OCI-LY3 (cell line): ENCODE measurements at regions not wholly inside any gene's neighbourhood (a gene's known extent, or its start where the extent isn't known, plus 50 kb on each side); places are given as distances from the start of the nearest gene placed in this dataset.

Source experiments
- H2AFZ ChIP-seq: fragments of 200-600, 300-600 bp; shearing (Covaris generic); 2 replicates; pipeline ENCODE4 v1.6.0; 2014; ENCODE audit warnings: antibody characterized with exemption, low read depth, low read length
- H3K27ac ChIP-seq: fragments of 200-600, 300-600 bp; sonication (generic); 2 replicates; pipeline ENCODE4 v1.5.1; 2014; ENCODE audit warnings: mild to moderate bottlenecking, low read length, moderate library complexity, mixed read lengths
- H3K27me3 ChIP-seq: fragments of 200-600, 300-600 bp; sonication (generic); 2 replicates; pipeline ENCODE4 v1.6.1; 2014; ENCODE audit warnings: low read depth, low read length, mixed read lengths
- H3K36me3 ChIP-seq: fragments of 200-600, 300-600 bp; sonication (generic); replicated peaks from 2 replicates; pipeline ENCODE3; 2014; ENCODE audit warnings: low read depth, low read length, mixed read lengths
- H3K4me1 ChIP-seq: fragments of 300-600, 200-600 bp; sonication (generic); 2 replicates; pipeline ENCODE4 v1.6.1; 2014; ENCODE audit warnings: low read length, mixed read lengths
- H3K4me2 ChIP-seq: fragments of 200-600, 300-600 bp; sonication (generic); 2 replicates; pipeline ENCODE4 v1.6.1; 2014; ENCODE audit warnings: low read length, mixed read lengths
- H3K4me3 ChIP-seq: fragments of 300-600, 200-600 bp; sonication (generic); 2 replicates; pipeline ENCODE4 v1.5.1; 2014; ENCODE audit warnings: antibody characterized with exemption, mild to moderate bottlenecking, low read length, moderate library complexity
- H3K79me2 ChIP-seq: fragments of 300-600, 200-600 bp; shearing (Covaris generic); 2 replicates; pipeline ENCODE4 v1.6.1; 2014; ENCODE audit warnings: mild to moderate bottlenecking, low read length, mixed read lengths
- H3K9ac ChIP-seq: fragments of 300-600, 200-600 bp; shearing (Covaris generic); 2 replicates; pipeline ENCODE4 v1.6.0; 2014; ENCODE audit warnings: mild to moderate bottlenecking, low read length, moderate library complexity
- H3K9me3 ChIP-seq: fragments of 200-600, 300-600 bp; shearing (Covaris generic); 2 replicates; pipeline ENCODE4 v1.6.1; 2014; ENCODE audit warnings: low read length, mixed read lengths; ENCODE audit not compliant: insufficient read depth
- H4K20me1 ChIP-seq: fragments of 200-600, 300-600 bp; sonication (generic); 2 replicates; pipeline ENCODE4 v1.6.1; 2016; ENCODE audit warnings: low read length, mixed read lengths; ENCODE audit not compliant: insufficient read depth
- CTCF ChIP-seq: fragments of 200-600, 300-600 bp; sonication (generic); IDR thresholded peaks from 2 replicates; pipeline ENCODE4 v1.5.1; 2014; ENCODE audit warnings: antibody characterized with exemption, low read length, low read depth
- EZH2phosphoT487 ChIP-seq: fragments of 200-600 bp; shearing (Covaris generic); IDR thresholded peaks from 2 replicates; pipeline ENCODE4 v1.6.1; 2018; ENCODE audit warnings: antibody characterized with exemption, mixed run types, low read depth

DNA sequence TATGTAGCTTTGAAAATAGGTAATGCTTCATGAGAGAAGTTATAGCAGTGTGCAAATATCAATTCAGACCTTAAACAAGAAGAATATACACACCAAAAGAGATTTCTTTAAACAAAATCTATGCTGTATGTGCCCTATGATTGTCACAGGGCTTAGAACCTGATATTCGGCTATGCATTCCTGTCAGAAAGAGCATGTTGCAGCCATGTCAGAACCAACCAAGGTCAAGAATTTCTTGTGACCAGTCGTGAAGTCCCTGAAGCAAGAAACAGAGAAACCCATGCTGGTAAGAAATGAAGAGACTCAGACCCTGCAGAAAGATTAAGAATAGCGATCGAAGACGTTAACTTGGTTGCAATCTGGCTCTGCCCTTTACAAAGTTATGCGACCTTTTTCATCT, 210.3 kb upstream of the SPIN4 start:
- Histone ChIP-seq H3K9me3 (no peaks in the 10 kb centered on the region), H3K4me1 (peaks cover 10% of the 10 kb centered on the region; the same call in 1 of the 2 replicates), H4K20me1 (no peaks in the 10 kb centered on the region), H2AFZ (peak overlapping the region; percentile 98), H3K27me3 (no peaks in the 10 kb centered on the region), H3K4me2 (peak overlapping the region; percentile 82), H3K4me3 (peak overlapping the region; percentile 100), H3K9ac (peak overlapping the region; percentile 73), H3K36me3 (no peaks in the 10 kb centered on the region), H3K27ac (no peak overlapping the region), H3K79me2 (peaks cover 29% of the 10 kb centered on the region)
- TF ChIP-seq CTCF = no peak
- no peak for TF ChIP-seq EZH2phosphoT487

- Histone ChIP-seq H3K9ac (peak overlapping the region; percentile 73), H3K4me1 (peaks cover 10% of the 10 kb centered on the region; the same call in 1 of the 2 replicates), H3K27ac (no peak overlapping the region), H2AFZ (peak overlapping the region; percentile 98), H3K9me3 (no peaks in the 10 kb centered on the region), H3K27me3 (no peaks in the 10 kb centered on the region), H4K20me1 (no peaks in the 10 kb centered on the region), H3K36me3 (no peaks in the 10 kb centered on the region), H3K4me3 (peak overlapping the region; percentile 100), H3K4me2 (peak overlapping the region; percentile 82), H3K79me2 (peaks cover 29% of the 10 kb centered on the region)
- TF ChIP-seq EZH2phosphoT487 (no peak), CTCF (no peak)
These were observed 209.6 kb upstream of the SPIN4 start for GRCh38 chrX:63560601-63561218.

GRCh38 chrX:63551856-63552255, 200.7 kb upstream of the SPIN4 start:
- H3K9me3 ChIP-seq = no peaks in the 10 kb centered on the region
- H4K20me1 ChIP-seq = no peaks in the 10 kb centered on the region
- no peak overlapping the region for H3K9ac ChIP-seq
- H2AFZ ChIP-seq = no peak overlapping the region
- H3K4me3 ChIP-seq = no peak overlapping the region
- no peak overlapping the region for H3K27ac ChIP-seq
- H3K4me2 ChIP-seq = no peak overlapping the region
- no peaks in the 10 kb centered on the region for H3K27me3 ChIP-seq
- TF ChIP-seq CTCF (no peak), EZH2phosphoT487 (no peak)
- no peaks in the 10 kb centered on the region for H3K4me1 ChIP-seq
- peaks cover 5% of the 10 kb centered on the region for H3K36me3 ChIP-seq
- H3K79me2 ChIP-seq = no peaks in the 10 kb centered on the region; the same call in 1 of the 2 replicates

DNA sequence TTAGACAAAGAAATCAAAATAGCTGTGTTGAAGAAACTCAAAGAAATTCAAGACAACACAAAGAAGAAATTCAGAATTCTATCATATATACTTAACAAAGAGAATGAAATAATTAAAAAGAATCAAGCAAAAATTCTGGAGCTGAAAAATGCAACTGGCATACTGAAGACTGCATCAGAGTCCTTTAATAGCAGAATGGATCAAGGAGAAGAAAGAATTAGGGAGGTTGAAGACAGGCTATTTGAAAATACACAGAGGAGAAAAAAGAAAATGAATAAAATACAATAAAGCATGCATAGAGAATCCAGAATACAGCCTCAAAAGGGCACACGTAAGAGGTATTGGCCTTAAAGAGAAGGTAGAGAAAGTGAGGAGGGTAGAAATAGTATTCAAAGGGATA, 179.5 kb upstream of the SPIN4 start:
- Histone ChIP-seq H2AFZ (no peak overlapping the region), H3K9ac (no peak overlapping the region), H3K4me2 (no peak overlapping the region), H3K4me1 (no peaks in the 10 kb centered on the region), H3K27me3 (no peaks in the 10 kb centered on the region), H3K79me2 (no peaks in the 10 kb centered on the region), H3K36me3 (no peaks in the 10 kb centered on the region), H3K27ac (no peak overlapping the region), H3K4me3 (no peak overlapping the region), H3K9me3 (0 out of 2 replicates have a peak, but pooled peaks cover 3% of the 10 kb centered on the region), H4K20me1 (no peaks in the 10 kb centered on the region)
- TF ChIP-seq EZH2phosphoT487 (no peak), CTCF (no peak)
